ENCODE measurements at regions not wholly inside any gene's neighbourhood (a gene's known extent, or its start where the extent isn't known, plus 50 kb on each side); places are given as distances from the start of the nearest gene placed in this dataset.

- H3K4me2 ChIP-seq (ENCODE audit: low read depth, low read length, poor library complexity, severe bottlenecking) = no peak overlapping the region
- H3K9me3 ChIP-seq (ENCODE audit: insufficient read depth, low read depth, low read length) = no peaks in the 10 kb centered on the region
- H4K20me1 ChIP-seq (ENCODE audit: insufficient read depth, low read length, poor library complexity, severe bottlenecking) = no peaks in the 10 kb centered on the region
- H3K4me3 ChIP-seq (ENCODE audit: low read length, poor library complexity, severe bottlenecking) = no peak overlapping the region
- H3K79me2 ChIP-seq (ENCODE audit: insufficient read depth, low read length) = no peaks in the 10 kb centered on the region
- no peak overlapping the region for H3K9ac ChIP-seq (ENCODE audit: low read depth, low read length, poor library complexity, severe bottlenecking)
- no peaks in the 10 kb centered on the region for H3K9me2 ChIP-seq (replicated peaks; ENCODE audit: low read depth, low read length)
- no peaks in the 10 kb centered on the region for H3K27me3 ChIP-seq (ENCODE audit: insufficient read depth, low read length, poor library complexity, severe bottlenecking)
- no peaks in the 10 kb centered on the region for H3K36me3 ChIP-seq (ENCODE audit: insufficient read depth, low read length)
- no peak overlapping the region for H2AFZ ChIP-seq (ENCODE audit: low read length)
- TF ChIP-seq CTCF (conservative IDR thresholded peaks at IDR 0.05; ENCODE audit: low read length) (no peak), EZH2phosphoT487 (IDR thresholded peaks at IDR 0.05; ENCODE audit: borderline replicate concordance) (no peak)
- H3F3A ChIP-seq (ENCODE audit: low read depth) = no peaks in the 10 kb centered on the region
- H3K4me1 ChIP-seq (ENCODE audit: insufficient read depth, low read length, poor library complexity, severe bottlenecking) = no peaks in the 10 kb centered on the region
Measured at GRCh38 chr4:175139205-175139604, 221.0 kb downstream of the ADAM29 start.

DNA sequence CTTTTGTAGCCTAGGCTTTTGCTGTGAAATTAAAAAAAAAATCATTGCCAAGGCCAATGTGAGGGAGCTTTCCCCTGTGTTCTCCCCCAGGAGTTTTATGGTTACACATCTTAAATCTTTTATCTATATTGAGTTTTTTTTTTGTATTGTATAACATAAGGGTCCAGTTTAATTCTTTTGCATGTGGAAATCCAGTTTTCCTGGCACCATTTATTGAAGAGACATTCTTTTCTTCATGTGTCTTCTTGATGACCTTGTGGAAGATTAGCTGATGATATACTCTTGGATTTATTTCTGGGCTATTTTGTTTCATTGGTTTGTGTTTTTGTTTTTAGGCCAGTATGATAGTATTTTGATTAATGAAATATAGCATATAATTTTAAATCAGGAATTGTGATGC lies 225.0 kb downstream of the ADAM29 start:
- no peaks in the 10 kb centered on the region for H3K27me3 ChIP-seq (ENCODE audit: insufficient read depth, low read length, poor library complexity, severe bottlenecking)
- H3K4me1 ChIP-seq (ENCODE audit: insufficient read depth, low read length, poor library complexity, severe bottlenecking) = no peaks in the 10 kb centered on the region
- H4K20me1 ChIP-seq (ENCODE audit: insufficient read depth, low read length, poor library complexity, severe bottlenecking) = no peaks in the 10 kb centered on the region
- H3K36me3 ChIP-seq (ENCODE audit: insufficient read depth, low read length) = no peaks in the 10 kb centered on the region
- H3K4me2 ChIP-seq (ENCODE audit: low read depth, low read length, poor library complexity, severe bottlenecking) = no peak overlapping the region
- TF ChIP-seq EZH2phosphoT487 (IDR thresholded peaks at IDR 0.05; ENCODE audit: borderline replicate concordance) (no peak), CTCF (conservative IDR thresholded peaks at IDR 0.05; ENCODE audit: low read length) (no peak)
- no peak overlapping the region for H3K9ac ChIP-seq (ENCODE audit: low read depth, low read length, poor library complexity, severe bottlenecking)
- no peak overlapping the region for H2AFZ ChIP-seq (ENCODE audit: low read length)
- H3K79me2 ChIP-seq (ENCODE audit: insufficient read depth, low read length) = no peaks in the 10 kb centered on the region
- no peaks in the 10 kb centered on the region for H3K9me2 ChIP-seq (replicated peaks; ENCODE audit: low read depth, low read length)
- H3F3A ChIP-seq (ENCODE audit: low read depth) = no peaks in the 10 kb centered on the region
- no peak overlapping the region for H3K4me3 ChIP-seq (ENCODE audit: low read length, poor library complexity, severe bottlenecking)
- H3K9me3 ChIP-seq (ENCODE audit: insufficient read depth, low read depth, low read length) = no peaks in the 10 kb centered on the region

GRCh38 chr4:175146799-175147198 lies 228.6 kb downstream of the ADAM29 start:
- H3K4me2 ChIP-seq (ENCODE audit: low read depth, low read length, poor library complexity, severe bottlenecking) = no peak overlapping the region
- H3K79me2 ChIP-seq (ENCODE audit: insufficient read depth, low read length) = no peaks in the 10 kb centered on the region
- TF ChIP-seq EZH2phosphoT487 (IDR thresholded peaks at IDR 0.05; ENCODE audit: borderline replicate concordance) (no peak), CTCF (conservative IDR thresholded peaks at IDR 0.05; ENCODE audit: low read length) (no peak)
- H2AFZ ChIP-seq (ENCODE audit: low read length) = no peak overlapping the region
- H3F3A ChIP-seq (ENCODE audit: low read depth) = no peaks in the 10 kb centered on the region
- H3K27me3 ChIP-seq (ENCODE audit: insufficient read depth, low read length, poor library complexity, severe bottlenecking) = no peaks in the 10 kb centered on the region
- no peaks in the 10 kb centered on the region for H3K36me3 ChIP-seq (ENCODE audit: insufficient read depth, low read length)
- H3K4me3 ChIP-seq (ENCODE audit: low read length, poor library complexity, severe bottlenecking) = no peak overlapping the region
- no peaks in the 10 kb centered on the region for H3K9me3 ChIP-seq (ENCODE audit: insufficient read depth, low read depth, low read length)
- no peak overlapping the region for H3K9ac ChIP-seq (ENCODE audit: low read depth, low read length, poor library complexity, severe bottlenecking)
- H3K4me1 ChIP-seq (ENCODE audit: insufficient read depth, low read length, poor library complexity, severe bottlenecking) = no peaks in the 10 kb centered on the region
- H3K9me2 ChIP-seq (replicated peaks; ENCODE audit: low read depth, low read length) = no peaks in the 10 kb centered on the region
- no peaks in the 10 kb centered on the region for H4K20me1 ChIP-seq (ENCODE audit: insufficient read depth, low read length, poor library complexity, severe bottlenecking)
